ENCODE measurements at regions not wholly inside any gene's neighbourhood (a gene's known extent, or its start where the extent isn't known, plus 50 kb on each side); places are given as distances from the start of the nearest gene placed in this dataset.
"Not testable (repeated sequence)": the region's sequence is repeated elsewhere in the genome, so short reads cannot be mapped to it uniquely, and the experiment has no call there.

GRCh38 chr21:28283641-28284490 is 708.8 kb downstream of the LTN1 start:
- H3K4me3 ChIP-seq (ENCODE audit: low read depth, low read length), result no peak overlapping the region
- H3K27me3 ChIP-seq (ENCODE audit: insufficient read depth, low read length), result no peaks in the 10 kb centered on the region
- H3K79me1 ChIP-seq (ENCODE audit: low read length), result peaks cover 7% of the 10 kb centered on the region
- H2BK12ac ChIP-seq (ENCODE audit: low read length), result no peak overlapping the region
- H3K9me3 ChIP-seq (ENCODE audit: insufficient read depth, low read depth, low read length), result no peaks in the 10 kb centered on the region
- no peak overlapping the region for H3K23ac ChIP-seq (ENCODE audit: low read length)
- H2BK5ac ChIP-seq (ENCODE audit: low read depth, low read length, poor library complexity), result peak overlapping the region; percentile 77
- no peak overlapping the region for H4K91ac ChIP-seq (ENCODE audit: low read depth, low read length)
- peak overlapping the region; percentile 11 for H2BK120ac ChIP-seq (ENCODE audit: insufficient read depth, low read length, poor library complexity)
- peak overlapping the region; percentile 84 for H3K27ac ChIP-seq (ENCODE audit: low read depth, low read length)
- no peak overlapping the region for H3K18ac ChIP-seq (ENCODE audit: low read length)
- no peak overlapping the region for H3K9ac ChIP-seq (ENCODE audit: low read length)
- no peak overlapping the region for H2AK5ac ChIP-seq (ENCODE audit: low read length)
- H3K4ac ChIP-seq (ENCODE audit: low read depth, low read length), result no peak overlapping the region
- peak overlapping the region; percentile 46 for H3K4me2 ChIP-seq (ENCODE audit: low read length)
- H3K79me2 ChIP-seq (ENCODE audit: control insufficient read depth, insufficient read depth, low read length, poor library complexity), result no peaks in the 10 kb centered on the region
- DNase-seq, result no peak
- no peaks in the 10 kb centered on the region for H3K36me3 ChIP-seq (ENCODE audit: control insufficient read depth in 1 of 2, insufficient read depth in 2 of 2, low read length in 2 of 2)
- H3K4me1 ChIP-seq (ENCODE audit: control insufficient read depth in 1 of 2, insufficient read depth in 2 of 2, low read length in 2 of 2), result peaks cover 0 to 2% of the 10 kb centered on the region in 2 experiments
- no peak overlapping the region for H4K12ac ChIP-seq (ENCODE audit: low read depth, low read length)
- H2AFZ ChIP-seq (ENCODE audit: insufficient read depth, low read length, poor library complexity), result no peak overlapping the region
- WGBS (ENCODE audit: extremely low coverage, insufficient coverage, insufficient read length), result no CpG with 5 or more reads among the region's 4 CpGs
- H3K14ac ChIP-seq (ENCODE audit: low read length), result no peak overlapping the region
- H4K8ac ChIP-seq (ENCODE audit: low read depth, low read length), result no peak overlapping the region

DNA sequence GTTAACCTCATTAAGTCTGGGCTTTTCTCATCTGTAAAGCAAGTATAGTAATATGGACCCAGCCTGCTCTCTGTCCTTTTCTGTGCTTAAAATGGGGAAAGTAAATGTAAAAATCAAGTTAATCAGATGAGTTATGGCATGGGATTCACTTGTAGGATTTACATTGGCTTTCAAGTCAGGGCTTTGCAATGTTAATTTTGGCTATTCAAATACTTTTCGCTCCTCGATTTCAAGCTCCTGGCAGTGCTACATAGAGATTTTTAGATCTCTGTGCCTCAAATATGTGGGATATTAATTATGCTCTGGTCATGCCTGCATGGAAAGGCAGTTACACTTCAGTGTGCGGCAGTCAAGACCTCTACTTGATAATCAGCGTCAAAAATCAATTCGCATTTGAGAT is 709.8 kb downstream of the LTN1 start:
- Histone ChIP-seq H2BK12ac (ENCODE audit: low read length) (no peak overlapping the region), H3K14ac (ENCODE audit: low read length) (no peak overlapping the region), H4K8ac (ENCODE audit: low read depth, low read length) (no peak overlapping the region), H3K4ac (ENCODE audit: low read depth, low read length) (no peak overlapping the region), H3K9ac (ENCODE audit: low read length) (no peak overlapping the region), H3K79me2 (ENCODE audit: control insufficient read depth, insufficient read depth, low read length, poor library complexity) (no peaks in the 10 kb centered on the region), H3K9me3 (ENCODE audit: insufficient read depth, low read depth, low read length) (no peaks in the 10 kb centered on the region), H3K4me3 (ENCODE audit: low read depth, low read length) (no peak overlapping the region), H2AK5ac (ENCODE audit: low read length) (no peak overlapping the region), H3K36me3 (ENCODE audit: control insufficient read depth in 1 of 2, insufficient read depth in 2 of 2, low read length in 2 of 2) (no peaks in the 10 kb centered on the region), H4K12ac (ENCODE audit: low read depth, low read length) (no peak overlapping the region), H3K27me3 (ENCODE audit: insufficient read depth, low read length) (no peaks in the 10 kb centered on the region), H3K23ac (ENCODE audit: low read length) (no peak overlapping the region), H3K4me1 (ENCODE audit: control insufficient read depth in 1 of 2, insufficient read depth in 2 of 2, low read length in 2 of 2) (peaks cover 0 to 2% of the 10 kb centered on the region in 2 experiments), H2BK5ac (ENCODE audit: low read depth, low read length, poor library complexity) (peak overlapping the region; percentile 58), H2AFZ (ENCODE audit: insufficient read depth, low read length, poor library complexity) (no peak overlapping the region), H3K27ac (ENCODE audit: low read depth, low read length) (peak overlapping the region; percentile 54), H2BK120ac (ENCODE audit: insufficient read depth, low read length, poor library complexity) (peak overlapping the region; percentile 5), H3K18ac (ENCODE audit: low read length) (no peak overlapping the region), H3K79me1 (ENCODE audit: low read length) (peaks cover 7% of the 10 kb centered on the region), H4K91ac (ENCODE audit: low read depth, low read length) (peak overlapping the region; percentile 7), H3K4me2 (ENCODE audit: low read length) (no peak overlapping the region)
- no peak for DNase-seq
- no CpG with 5 or more reads among the region's 5 CpGs for WGBS (ENCODE audit: extremely low coverage, insufficient coverage, insufficient read length)

DNA sequence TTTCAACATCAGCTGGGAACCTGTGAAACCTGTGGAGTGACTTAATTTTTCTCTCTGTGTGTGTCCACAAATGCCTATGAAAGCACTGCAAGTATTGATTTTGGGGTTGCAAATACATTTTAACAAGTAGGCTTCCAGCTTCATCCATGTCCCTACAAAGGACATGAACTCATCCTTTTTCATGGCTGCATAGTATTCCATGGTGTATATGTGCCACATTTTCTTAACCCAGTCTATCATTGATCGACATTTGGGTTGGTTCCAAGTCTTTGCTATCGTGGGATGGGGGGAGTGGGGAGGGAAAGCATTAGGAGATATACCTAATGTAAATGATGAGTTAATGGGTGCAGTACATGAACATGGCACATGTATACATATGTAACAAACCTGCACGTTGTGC is 711.3 kb downstream of the LTN1 start:
- not testable (repeated sequence) for H3K27ac ChIP-seq (ENCODE audit: low read depth, low read length); H3K36me3 ChIP-seq (ENCODE audit: control insufficient read depth in 1 of 2, insufficient read depth in 2 of 2, low read length in 2 of 2); H3K4me3 ChIP-seq (ENCODE audit: low read depth, low read length); H3K27me3 ChIP-seq (ENCODE audit: insufficient read depth, low read length); H2BK5ac ChIP-seq (ENCODE audit: low read depth, low read length, poor library complexity); H4K91ac ChIP-seq (ENCODE audit: low read depth, low read length); H4K12ac ChIP-seq (ENCODE audit: low read depth, low read length); H4K8ac ChIP-seq (ENCODE audit: low read depth, low read length); H3K4ac ChIP-seq (ENCODE audit: low read depth, low read length); H3K4me2 ChIP-seq (ENCODE audit: low read length); DNase-seq; H2BK12ac ChIP-seq (ENCODE audit: low read length); H3K23ac ChIP-seq (ENCODE audit: low read length); H2AFZ ChIP-seq (ENCODE audit: insufficient read depth, low read length, poor library complexity); H2AK5ac ChIP-seq (ENCODE audit: low read length); H2BK120ac ChIP-seq (ENCODE audit: insufficient read depth, low read length, poor library complexity); H3K9ac ChIP-seq (ENCODE audit: low read length); H3K9me3 ChIP-seq (ENCODE audit: insufficient read depth, low read depth, low read length); H3K14ac ChIP-seq (ENCODE audit: low read length); H3K79me1 ChIP-seq (ENCODE audit: low read length); H3K79me2 ChIP-seq (ENCODE audit: control insufficient read depth, insufficient read depth, low read length, poor library complexity); H3K4me1 ChIP-seq (ENCODE audit: control insufficient read depth in 1 of 2, insufficient read depth in 2 of 2, low read length in 2 of 2); H3K18ac ChIP-seq (ENCODE audit: low read length)
- no CpG with 5 or more reads among the region's 3 CpGs for WGBS (ENCODE audit: extremely low coverage, insufficient coverage, insufficient read length)

- Histone ChIP-seq H3K27ac (ENCODE audit: low read depth, low read length) (no peak overlapping the region), H3K79me2 (ENCODE audit: control insufficient read depth, insufficient read depth, low read length, poor library complexity) (no peaks in the 10 kb centered on the region), H2BK12ac (ENCODE audit: low read length) (no peak overlapping the region), H2BK5ac (ENCODE audit: low read depth, low read length, poor library complexity) (no peak overlapping the region), H4K91ac (ENCODE audit: low read depth, low read length) (no peak overlapping the region), H3K4me3 (ENCODE audit: low read depth, low read length) (no peak overlapping the region), H3K18ac (ENCODE audit: low read length) (no peak overlapping the region), H2AFZ (ENCODE audit: insufficient read depth, low read length, poor library complexity) (no peak overlapping the region), H2BK120ac (ENCODE audit: insufficient read depth, low read length, poor library complexity) (no peak overlapping the region), H4K8ac (ENCODE audit: low read depth, low read length) (no peak overlapping the region), H3K14ac (ENCODE audit: low read length) (no peak overlapping the region), H3K4me2 (ENCODE audit: low read length) (no peak overlapping the region), H2AK5ac (ENCODE audit: low read length) (no peak overlapping the region), H3K27me3 (ENCODE audit: insufficient read depth, low read length) (no peaks in the 10 kb centered on the region), H3K4me1 (ENCODE audit: control insufficient read depth in 1 of 2, insufficient read depth in 2 of 2, low read length in 2 of 2) (peaks cover 0 to 2% of the 10 kb centered on the region in 2 experiments), H3K9ac (ENCODE audit: low read length) (no peak overlapping the region), H3K23ac (ENCODE audit: low read length) (no peak overlapping the region), H3K9me3 (ENCODE audit: insufficient read depth, low read depth, low read length) (peaks cover 2% of the 10 kb centered on the region), H4K12ac (ENCODE audit: low read depth, low read length) (no peak overlapping the region), H3K79me1 (ENCODE audit: low read length) (peaks cover 7% of the 10 kb centered on the region), H3K36me3 (ENCODE audit: control insufficient read depth in 1 of 2, insufficient read depth in 2 of 2, low read length in 2 of 2) (no peaks in the 10 kb centered on the region), H3K4ac (ENCODE audit: low read depth, low read length) (no peak overlapping the region)
- no peak for DNase-seq
Measured at GRCh38 chr21:28280611-28281010, 712.1 kb downstream of the LTN1 start.
